Esophagus squamous epithelium (tissue), 5 donors: ENCODE measurements at regions not wholly inside any gene's neighbourhood (a gene's known extent, or its start where the extent isn't known, plus 50 kb on each side); places are given as distances from the start of the nearest gene placed in this dataset.

Source experiments
- DNase-seq: peaks from one replicate; lab custom pipeline; 2025; lab: John Stamatoyannopoulos, UW
- H3K27ac ChIP-seq, 4 donors: fragments of 200-600 bp; sonication (generic); one replicate each; pipeline ENCODE4 v1.5.1; 2016 to 2019; ENCODE audit warnings: mild to moderate bottlenecking in 1 of 4
- H3K27me3 ChIP-seq, 4 donors: fragments of 200-600 bp; sonication (generic); 1 replicate in 3 of 4; 2 replicates in 1 of 4; pipeline versions ENCODE4 v1.5.1 to v1.6.0; 2017 to 2021; ENCODE audit warnings: antibody characterized with exemption in 1 of 4
- H3K36me3 ChIP-seq, 3 donors: fragments of 200-600 bp; sonication (generic); one replicate each; pipeline ENCODE4 v1.5.1; 2016 to 2019
- H3K4me1 ChIP-seq, 3 donors: fragments of 200-600 bp; sonication (generic); one replicate each; pipeline ENCODE4 v1.5.1; 2017 to 2019
- H3K4me3 ChIP-seq, 4 donors: fragments of 200-600 bp; sonication (generic); 1 replicate in 3 of 4; 2 replicates in 1 of 4; pipeline ENCODE4 v1.5.1; 2016 to 2019; ENCODE audit warnings: mild to moderate bottlenecking in 2 of 4, moderate library complexity in 1 of 4
- H3K9me3 ChIP-seq, 3 donors: fragments of 200-600 bp; sonication (generic); one replicate each; pipeline ENCODE4 v1.5.1; 2016 to 2019
- POLR2A ChIP-seq, 4 donors: fragments of 450-650 bp; IDR thresholded peaks; one replicate each; pipeline ENCODE4 v1.6.1; 2017; ENCODE audit warnings: antibody characterized with exemption in 4 of 4, mild to moderate bottlenecking in 4 of 4, moderate library complexity in 3 of 4
- WGBS, 2 donors: methylation state at CpG; one replicate each; pipeline ENCODE4 v1.1.5; 2018; 5-methylcytosine and 5-hydroxymethylcytosine counted together
- intact Hi-C: fragments of 100-400 bp; cut with DNase I; formaldehyde crosslinking; loops from one replicate; pipeline ENCODE4 v1.15.0; 2022
- TF ChIP-seq, protein P1 (sequence below), 6 experiments: fragments of 450-650 bp in 4 of 6; fragments of 200-600 bp in 2 of 6; sonication (generic) in 2 of 6; IDR thresholded peaks; one replicate each; pipeline ENCODE4 v1.5.1; 2016 to 2019; ENCODE audit warnings: antibody characterized with exemption in 6 of 6, mild to moderate bottlenecking in 4 of 6, moderate library complexity in 4 of 6
- donor health status: DM: yes; HTN: yes; CAD: no.

DNA sequence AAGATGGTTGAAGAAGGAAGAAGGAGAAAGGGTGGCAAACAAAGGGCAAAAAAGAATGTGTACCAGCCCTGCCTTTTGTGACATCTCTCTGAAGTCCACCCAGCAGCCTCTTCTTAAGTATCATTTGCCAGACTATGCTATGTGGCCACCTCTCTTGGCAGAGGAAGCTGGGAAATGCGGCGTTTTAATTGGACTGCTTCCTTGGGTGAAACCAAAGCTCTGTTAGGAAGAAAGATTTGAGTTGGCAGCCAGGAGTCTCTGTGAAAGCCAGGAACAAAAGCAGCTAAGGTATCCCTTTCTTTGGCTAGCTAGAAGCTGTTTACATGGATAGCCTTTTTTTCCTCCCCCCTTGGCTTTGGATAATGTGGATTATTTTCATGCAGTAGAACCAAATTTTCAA is 67.5 kb upstream of the GTSF1L start:
- no peak overlapping the region for H3K27ac ChIP-seq
- no peaks in the 10 kb centered on the region for H3K4me1 ChIP-seq
- TF ChIP-seq, protein P1, sequence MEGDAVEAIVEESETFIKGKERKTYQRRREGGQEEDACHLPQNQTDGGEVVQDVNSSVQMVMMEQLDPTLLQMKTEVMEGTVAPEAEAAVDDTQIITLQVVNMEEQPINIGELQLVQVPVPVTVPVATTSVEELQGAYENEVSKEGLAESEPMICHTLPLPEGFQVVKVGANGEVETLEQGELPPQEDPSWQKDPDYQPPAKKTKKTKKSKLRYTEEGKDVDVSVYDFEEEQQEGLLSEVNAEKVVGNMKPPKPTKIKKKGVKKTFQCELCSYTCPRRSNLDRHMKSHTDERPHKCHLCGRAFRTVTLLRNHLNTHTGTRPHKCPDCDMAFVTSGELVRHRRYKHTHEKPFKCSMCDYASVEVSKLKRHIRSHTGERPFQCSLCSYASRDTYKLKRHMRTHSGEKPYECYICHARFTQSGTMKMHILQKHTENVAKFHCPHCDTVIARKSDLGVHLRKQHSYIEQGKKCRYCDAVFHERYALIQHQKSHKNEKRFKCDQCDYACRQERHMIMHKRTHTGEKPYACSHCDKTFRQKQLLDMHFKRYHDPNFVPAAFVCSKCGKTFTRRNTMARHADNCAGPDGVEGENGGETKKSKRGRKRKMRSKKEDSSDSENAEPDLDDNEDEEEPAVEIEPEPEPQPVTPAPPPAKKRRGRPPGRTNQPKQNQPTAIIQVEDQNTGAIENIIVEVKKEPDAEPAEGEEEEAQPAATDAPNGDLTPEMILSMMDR (IDR thresholded peaks at IDR 0.05): no peak
- no peak for TF ChIP-seq POLR2A (IDR thresholded peaks at IDR 0.05)
- DNase-seq: no peak
- no peaks in the 10 kb centered on the region for H3K9me3 ChIP-seq
- no peaks in the 10 kb centered on the region for H3K27me3 ChIP-seq
- no peaks in the 10 kb centered on the region for H3K36me3 ChIP-seq
- 84 to 88% methylated on average over 2 of the region's 2 CpGs for WGBS, 2 donors
- intact Hi-C loops: no loop called here
- no peak overlapping the region for H3K4me3 ChIP-seq

DNA sequence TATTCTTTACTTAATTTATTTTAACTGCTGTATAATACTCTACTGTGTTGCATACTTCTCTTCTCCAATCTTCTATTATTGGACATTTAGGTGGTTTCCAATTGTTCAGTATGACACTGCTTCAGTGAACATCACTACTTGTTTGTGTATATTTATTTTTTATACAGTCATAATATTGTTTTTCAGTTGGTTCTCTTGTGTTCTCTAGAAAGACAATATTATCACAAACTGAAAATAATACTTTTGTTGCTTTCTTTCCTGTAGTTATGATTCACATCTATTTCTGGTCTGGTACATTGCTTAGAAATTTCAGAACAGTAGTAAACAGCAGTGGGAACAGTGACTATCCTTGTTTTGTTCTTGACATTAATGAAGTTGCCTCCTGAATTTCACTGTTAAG is 62.8 kb upstream of the GTSF1L start:
- no peak for TF ChIP-seq POLR2A (IDR thresholded peaks at IDR 0.05)
- TF ChIP-seq, protein P1 (IDR thresholded peaks at IDR 0.05): no peak

DNA sequence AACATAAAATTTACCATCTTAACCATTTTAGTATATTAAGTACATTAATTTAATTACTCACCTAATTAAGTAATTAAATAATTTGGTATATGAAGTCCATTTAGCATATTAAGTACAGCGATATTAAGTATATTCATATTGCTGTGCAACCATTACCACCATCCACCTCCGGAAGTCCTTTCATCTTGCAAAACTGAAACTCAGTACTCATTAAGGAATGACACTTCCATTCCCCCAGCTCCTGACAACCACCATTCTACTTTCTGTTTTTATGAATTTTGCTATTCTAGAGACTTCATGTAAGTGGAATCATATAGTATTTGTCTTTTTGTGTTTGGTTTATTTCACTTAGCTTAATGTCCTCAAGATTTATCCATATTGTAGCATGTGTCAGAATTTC is 61.1 kb upstream of the GTSF1L start:
- Histone ChIP-seq H3K36me3 (no peaks in the 10 kb centered on the region), H3K9me3 (no peaks in the 10 kb centered on the region), H3K4me1 (no peaks in the 10 kb centered on the region), H3K27me3 (no peaks in the 10 kb centered on the region), H3K4me3 (no peak overlapping the region), H3K27ac (no peak overlapping the region)
- intact Hi-C loops: no loop called here
- WGBS, 2 donors: 88 to 92% methylated on average over 2 of the region's 2 CpGs
- no peak for DNase-seq
- TF ChIP-seq POLR2A (IDR thresholded peaks at IDR 0.05): no peak
- TF ChIP-seq, protein P1 (IDR thresholded peaks at IDR 0.05): no peak

More for the DNA sequence above, 62.8 kb upstream of the GTSF1L start:
- Histone ChIP-seq H3K4me3 (no peak overlapping the region), H3K4me1 (no peaks in the 10 kb centered on the region), H3K27me3 (no peaks in the 10 kb centered on the region), H3K36me3 (no peaks in the 10 kb centered on the region), H3K9me3 (no peaks in the 10 kb centered on the region), H3K27ac (no peak overlapping the region)
- DNase-seq: no peak
- intact Hi-C loops: no loop called here

DNA sequence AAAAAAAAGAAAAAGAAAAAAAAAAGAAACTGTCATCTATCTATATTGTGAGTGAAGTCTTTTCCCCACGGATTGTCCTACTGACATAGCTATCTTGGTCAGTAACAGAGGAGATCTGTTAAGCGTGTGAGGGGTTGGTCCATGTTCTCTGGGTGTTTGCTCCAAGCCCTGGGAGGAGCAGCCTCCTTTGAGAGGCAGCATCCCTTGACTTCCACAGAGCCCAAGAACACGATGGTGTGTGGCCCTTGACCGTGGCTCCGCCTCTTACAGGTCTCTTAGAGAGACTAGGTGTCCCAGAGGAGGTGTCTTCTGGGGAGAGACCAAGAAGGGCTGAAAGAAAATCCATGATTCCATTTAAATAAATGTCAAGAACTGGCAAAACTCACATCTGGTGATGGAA is 60.1 kb upstream of the GTSF1L start:
- Histone ChIP-seq H3K27ac (no peak overlapping the region), H3K27me3 (no peaks in the 10 kb centered on the region), H3K4me3 (no peak overlapping the region), H3K4me1 (no peaks in the 10 kb centered on the region), H3K36me3 (no peaks in the 10 kb centered on the region), H3K9me3 (no peaks in the 10 kb centered on the region)
- intact Hi-C loops: no loop called here
- TF ChIP-seq, protein P1 (IDR thresholded peaks at IDR 0.05): no peak
- TF ChIP-seq POLR2A (IDR thresholded peaks at IDR 0.05): no peak
- WGBS, 2 donors: 71 to 73% methylated on average over 3 to 5 of the region's 5 CpGs
- DNase-seq: no peak

DNA sequence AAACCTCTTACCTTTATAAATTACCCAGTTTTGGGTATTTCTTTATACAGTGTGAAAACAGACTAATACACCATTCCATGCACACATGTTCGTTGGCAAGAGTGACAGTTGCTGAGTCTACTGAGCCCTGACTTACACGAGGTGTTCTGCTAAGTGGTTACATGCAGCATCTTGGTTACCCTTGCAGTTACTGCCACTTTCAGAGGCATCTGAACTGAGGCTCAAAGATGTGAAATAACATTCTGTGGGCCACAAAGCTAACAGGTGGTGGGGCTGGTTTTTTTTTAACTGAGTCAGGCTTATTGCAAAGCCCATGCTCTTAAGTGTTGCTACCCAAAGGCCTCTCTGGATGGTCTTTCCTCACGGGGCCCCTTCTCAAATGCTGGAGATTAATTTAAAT is 54.4 kb upstream of the GTSF1L start:
- Histone ChIP-seq H3K9me3 (peaks cover 0 to 13% (median 4%) of the 10 kb centered on the region in 3 donors), H3K4me3 (no peak overlapping the region), H3K4me1 (no peaks in the 10 kb centered on the region), H3K36me3 (no peaks in the 10 kb centered on the region), H3K27ac (no peak overlapping the region), H3K27me3 (no peaks in the 10 kb centered on the region)
- WGBS, 2 donors: 60% methylated on average over 3 of the region's 3 CpGs
- DNase-seq: no peak
- TF ChIP-seq, protein P1 (IDR thresholded peaks at IDR 0.05): no peak
- no peak for TF ChIP-seq POLR2A (IDR thresholded peaks at IDR 0.05)
- intact Hi-C loops: no loop called here
